ENCODE measurements at regions not wholly inside any gene's neighbourhood (a gene's known extent, or its start where the extent isn't known, plus 50 kb on each side); places are given as distances from the start of the nearest gene placed in this dataset.

DNA sequence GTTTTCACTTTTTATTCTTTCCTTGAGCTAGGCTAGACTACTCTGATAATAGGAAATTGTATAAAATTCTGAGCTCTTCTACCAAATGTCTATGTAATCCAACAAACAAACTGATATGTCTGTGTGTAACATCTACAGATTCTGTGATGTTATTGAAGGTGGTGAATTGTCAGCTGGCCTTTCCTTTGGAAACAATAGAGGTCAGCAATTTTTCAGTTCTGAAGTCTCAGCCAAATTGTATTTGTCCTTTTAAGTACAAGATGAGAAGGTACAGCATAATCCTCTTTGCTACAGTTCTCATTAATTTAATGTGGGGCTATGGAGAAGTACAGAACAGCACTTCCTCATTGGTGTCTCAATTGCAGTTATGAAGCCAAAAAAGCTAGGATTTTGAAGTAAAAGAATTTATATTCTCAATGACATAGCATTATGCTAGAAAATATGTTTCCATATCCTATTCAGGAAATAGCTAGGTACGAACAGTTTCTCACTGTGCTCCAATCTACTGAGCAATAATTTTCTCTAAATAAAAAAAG, 198.0 kb downstream of the HINT1 start:
- H3K4me3 ChIP-seq: no peak overlapping the region
- peaks cover 0 to 5% of the 10 kb centered on the region in 2 donors for H3K4me1 ChIP-seq
- H3K9me3 ChIP-seq: no peaks in the 10 kb centered on the region
- H3K27ac ChIP-seq: no peak overlapping the region
- no peak for DNase-seq
- intact Hi-C loops (cut with DNase I; ENCODE audit: low total_unique reads): no loop called here
- TF ChIP-seq, protein P1, sequence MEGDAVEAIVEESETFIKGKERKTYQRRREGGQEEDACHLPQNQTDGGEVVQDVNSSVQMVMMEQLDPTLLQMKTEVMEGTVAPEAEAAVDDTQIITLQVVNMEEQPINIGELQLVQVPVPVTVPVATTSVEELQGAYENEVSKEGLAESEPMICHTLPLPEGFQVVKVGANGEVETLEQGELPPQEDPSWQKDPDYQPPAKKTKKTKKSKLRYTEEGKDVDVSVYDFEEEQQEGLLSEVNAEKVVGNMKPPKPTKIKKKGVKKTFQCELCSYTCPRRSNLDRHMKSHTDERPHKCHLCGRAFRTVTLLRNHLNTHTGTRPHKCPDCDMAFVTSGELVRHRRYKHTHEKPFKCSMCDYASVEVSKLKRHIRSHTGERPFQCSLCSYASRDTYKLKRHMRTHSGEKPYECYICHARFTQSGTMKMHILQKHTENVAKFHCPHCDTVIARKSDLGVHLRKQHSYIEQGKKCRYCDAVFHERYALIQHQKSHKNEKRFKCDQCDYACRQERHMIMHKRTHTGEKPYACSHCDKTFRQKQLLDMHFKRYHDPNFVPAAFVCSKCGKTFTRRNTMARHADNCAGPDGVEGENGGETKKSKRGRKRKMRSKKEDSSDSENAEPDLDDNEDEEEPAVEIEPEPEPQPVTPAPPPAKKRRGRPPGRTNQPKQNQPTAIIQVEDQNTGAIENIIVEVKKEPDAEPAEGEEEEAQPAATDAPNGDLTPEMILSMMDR (IDR thresholded peaks at IDR 0.05): no peak
- no peak for TF ChIP-seq POLR2A (IDR thresholded peaks at IDR 0.05)
- no peaks in the 10 kb centered on the region for H3K36me3 ChIP-seq
- H3K27me3 ChIP-seq: no peaks in the 10 kb centered on the region

DNA sequence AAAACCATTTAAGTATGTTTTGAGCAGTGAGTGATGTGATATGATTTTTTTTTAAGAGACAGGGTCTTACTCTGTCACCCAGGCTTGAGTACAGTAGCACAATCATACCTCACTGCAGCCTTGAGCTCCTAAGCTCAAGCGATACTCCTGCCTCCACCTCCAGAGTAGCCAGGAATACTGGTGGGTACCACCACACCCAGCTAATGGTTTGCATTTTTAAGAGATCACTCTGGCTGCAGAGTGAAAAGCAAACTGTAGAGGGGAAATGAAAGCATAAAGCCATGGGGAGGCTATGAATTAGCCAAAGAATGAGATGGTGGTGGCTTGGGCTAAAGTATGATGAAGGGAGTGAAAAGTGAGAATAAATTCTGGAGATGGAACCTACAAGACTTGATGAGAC, 199.1 kb downstream of the HINT1 start:
- Histone ChIP-seq H3K27me3 (no peaks in the 10 kb centered on the region), H3K36me3 (no peaks in the 10 kb centered on the region), H3K4me3 (no peak overlapping the region), H3K9me3 (no peaks in the 10 kb centered on the region), H3K27ac (no peak overlapping the region), H3K4me1 (peaks cover 0 to 5% of the 10 kb centered on the region in 2 donors)
- intact Hi-C loops (cut with DNase I; ENCODE audit: low total_unique reads): no loop called here
- DNase-seq: no peak
- TF ChIP-seq, protein P1 (IDR thresholded peaks at IDR 0.05): no peak

DNA sequence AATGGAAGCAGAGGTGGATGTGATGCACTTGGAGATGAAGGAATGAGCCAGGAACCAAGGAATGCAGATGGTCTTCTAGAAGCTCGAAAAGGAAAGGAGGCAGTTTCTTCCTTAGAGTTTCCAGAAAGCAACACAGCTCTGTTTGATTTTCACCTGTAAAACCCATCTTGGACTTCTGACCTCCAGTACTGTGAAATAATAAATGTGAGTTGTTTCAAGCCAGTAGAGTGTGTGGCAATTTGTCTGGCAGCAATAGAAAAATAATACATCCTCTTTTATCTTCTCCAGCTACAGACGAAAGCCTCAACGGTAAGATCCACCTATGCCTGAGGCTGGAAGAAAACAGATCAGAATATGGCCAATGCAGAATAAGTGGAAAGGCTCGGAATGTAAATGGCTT, 199.7 kb downstream of the HINT1 start:
- peaks cover 0 to 5% of the 10 kb centered on the region in 2 donors for H3K4me1 ChIP-seq
- no peaks in the 10 kb centered on the region for H3K27me3 ChIP-seq
- intact Hi-C loops (cut with DNase I; ENCODE audit: low total_unique reads): no loop called here
- DNase-seq: no peak
- no peaks in the 10 kb centered on the region for H3K36me3 ChIP-seq
- no peak overlapping the region for H3K4me3 ChIP-seq
- no peaks in the 10 kb centered on the region for H3K9me3 ChIP-seq
- peak overlapping the region; percentile 40 for H3K27ac ChIP-seq
- TF ChIP-seq POLR2A (IDR thresholded peaks at IDR 0.05): no peak
- TF ChIP-seq, protein P1 (IDR thresholded peaks at IDR 0.05): no peak

DNA sequence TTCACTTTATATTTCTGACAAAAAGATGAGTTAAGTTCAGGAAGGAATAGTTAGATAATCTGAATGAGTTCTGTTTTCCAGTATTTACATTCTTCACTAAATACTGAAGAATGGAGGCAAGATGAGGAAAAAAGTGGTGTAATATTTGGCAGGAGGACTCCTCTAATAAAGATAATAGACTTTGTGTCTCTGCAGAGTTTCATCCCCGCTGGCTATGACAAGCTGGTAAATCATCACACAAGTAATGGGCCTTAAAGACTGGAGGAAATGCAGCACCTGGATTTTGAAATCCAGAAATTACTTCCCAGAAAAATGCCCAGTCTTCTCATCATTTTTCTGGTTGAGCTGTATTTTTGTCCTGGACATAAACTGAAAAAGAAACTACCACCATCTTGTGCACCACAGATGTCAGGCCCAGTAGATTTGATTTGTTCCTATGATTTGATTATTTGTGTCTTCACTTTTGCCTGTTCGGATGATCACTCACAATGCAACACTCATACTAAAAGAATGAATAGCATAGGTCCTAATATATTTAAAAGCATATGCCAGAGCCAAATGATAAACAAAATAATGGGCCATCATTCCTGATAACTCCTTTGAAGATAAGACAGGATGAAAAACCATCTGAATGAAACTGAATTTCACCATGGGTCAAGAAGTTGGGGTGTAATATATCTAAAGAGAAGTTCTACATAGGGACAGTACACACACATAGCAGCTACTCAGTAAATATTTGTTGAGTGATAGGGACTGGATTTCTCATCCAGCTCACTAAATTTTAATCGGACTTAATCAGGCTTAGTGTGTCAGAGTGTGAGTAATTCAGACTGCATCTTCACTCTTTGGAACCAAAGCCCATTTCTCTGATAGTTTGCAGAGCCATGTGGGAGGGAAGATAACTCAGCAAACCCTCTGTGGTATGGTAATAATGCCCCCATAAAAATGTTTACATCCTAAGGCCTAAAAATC, 200.5 kb downstream of the HINT1 start:
- no peaks in the 10 kb centered on the region for H3K36me3 ChIP-seq
- intact Hi-C loops (cut with DNase I; ENCODE audit: low total_unique reads): no loop called here
- peak overlapping the region; percentile 40 for H3K27ac ChIP-seq
- no peaks in the 10 kb centered on the region for H3K27me3 ChIP-seq
- no peak for TF ChIP-seq POLR2A (IDR thresholded peaks at IDR 0.05)
- TF ChIP-seq, protein P1 (IDR thresholded peaks at IDR 0.05): no peak
- H3K4me1 ChIP-seq: peaks cover 0 to 5% of the 10 kb centered on the region in 2 donors
- H3K4me3 ChIP-seq: no peak overlapping the region
- peak in 1 of 2 donors; percentile 29 for DNase-seq
- no peaks in the 10 kb centered on the region for H3K9me3 ChIP-seq

DNA sequence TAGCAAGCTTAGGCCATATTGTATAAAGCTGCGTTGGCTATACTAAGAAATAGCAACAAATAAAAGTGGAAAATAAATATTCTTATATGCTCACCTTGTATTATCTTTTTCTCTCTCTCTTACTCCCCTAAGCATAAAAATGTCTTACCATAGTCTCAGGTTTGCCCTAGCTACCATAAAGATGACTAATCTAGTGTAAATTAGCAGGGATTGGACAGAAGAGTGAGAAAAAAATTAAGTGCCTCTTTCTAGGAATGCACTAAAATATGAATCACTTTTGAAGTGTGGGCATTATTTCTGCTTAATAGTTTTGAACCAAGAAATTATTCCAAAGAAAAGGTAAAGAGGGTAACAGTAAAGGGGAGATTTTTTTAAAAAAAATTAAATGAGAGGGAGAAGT, 201.3 kb downstream of the HINT1 start:
- H3K4me1 ChIP-seq: peaks cover 0 to 5% of the 10 kb centered on the region in 2 donors
- no peak overlapping the region for H3K27ac ChIP-seq
- H3K36me3 ChIP-seq: no peaks in the 10 kb centered on the region

More for the DNA sequence above, 201.3 kb downstream of the HINT1 start:
- no peaks in the 10 kb centered on the region for H3K27me3 ChIP-seq
- DNase-seq: no peak
- no peaks in the 10 kb centered on the region for H3K9me3 ChIP-seq
- TF ChIP-seq, protein P1 (IDR thresholded peaks at IDR 0.05): no peak
- TF ChIP-seq POLR2A (IDR thresholded peaks at IDR 0.05): no peak
- no peak overlapping the region for H3K4me3 ChIP-seq
- intact Hi-C loops (cut with DNase I; ENCODE audit: low total_unique reads): no loop called here

All from uterus (tissue), 3 donors.